ENCODE measurements at regions not wholly inside any gene's neighbourhood (a gene's known extent, or its start where the extent isn't known, plus 50 kb on each side); places are given as distances from the start of the nearest gene placed in this dataset.

GRCh38 chr16:85484347-85485300 is 128.5 kb upstream of the GSE1 start:
- DNase-seq (ENCODE audit: low read depth in 1 of 2, low spot score in 1 of 2) = no peak

- no peak for DNase-seq (ENCODE audit: low read depth in 1 of 2, low spot score in 1 of 2)
Measured at GRCh38 chr16:85485379-85485778, 127.7 kb upstream of the GSE1 start.

- DNase-seq (ENCODE audit: low read depth in 1 of 2, low spot score in 1 of 2) = no peak
Measured at GRCh38 chr16:85486256-85486915, 126.7 kb upstream of the GSE1 start.

GRCh38 chr16:85488414-85488813 is 124.7 kb upstream of the GSE1 start:
- DNase-seq (ENCODE audit: low read depth in 1 of 2, low spot score in 1 of 2) = no peak

- no peak for DNase-seq (ENCODE audit: low read depth in 1 of 2, low spot score in 1 of 2)
Measured at GRCh38 chr16:85490407-85491057, 122.6 kb upstream of the GSE1 start.

GRCh38 chr16:85491058-85491771 is 121.9 kb upstream of the GSE1 start:
- peak in 1 of 2 donors; percentile 7 for DNase-seq (ENCODE audit: low read depth in 1 of 2, low spot score in 1 of 2)

- DNase-seq (ENCODE audit: low read depth in 1 of 2, low spot score in 1 of 2) = no peak
Measured at GRCh38 chr16:85491798-85492294, 121.3 kb upstream of the GSE1 start.

- no peak for DNase-seq (ENCODE audit: low read depth in 1 of 2, low spot score in 1 of 2)
Measured at GRCh38 chr16:85492295-85492864, 120.7 kb upstream of the GSE1 start.

GRCh38 chr16:85494315-85494714 is 118.8 kb upstream of the GSE1 start:
- no peak for DNase-seq (ENCODE audit: low read depth in 1 of 2, low spot score in 1 of 2)

- DNase-seq (ENCODE audit: low read depth in 1 of 2, low spot score in 1 of 2) = no peak
Measured at GRCh38 chr16:85495259-85495658, 117.9 kb upstream of the GSE1 start.

- DNase-seq (ENCODE audit: low read depth in 1 of 2, low spot score in 1 of 2) = no peak
Measured at GRCh38 chr16:85495823-85496538, 117.1 kb upstream of the GSE1 start.

GRCh38 chr16:85497622-85498314 is 115.4 kb upstream of the GSE1 start:
- no peak for DNase-seq (ENCODE audit: low read depth in 1 of 2, low spot score in 1 of 2)

GRCh38 chr16:85498607-85499006 is 114.5 kb upstream of the GSE1 start:
- DNase-seq (ENCODE audit: low read depth in 1 of 2, low spot score in 1 of 2) = no peak

- no peak for DNase-seq (ENCODE audit: low read depth in 1 of 2, low spot score in 1 of 2)
Measured at GRCh38 chr16:85500220-85500619, 112.9 kb upstream of the GSE1 start.

- no peak for DNase-seq (ENCODE audit: low read depth in 1 of 2, low spot score in 1 of 2)
Measured at GRCh38 chr16:85501900-85502299, 111.2 kb upstream of the GSE1 start.

GRCh38 chr16:85502357-85502756 is 110.8 kb upstream of the GSE1 start:
- DNase-seq (ENCODE audit: low read depth in 1 of 2, low spot score in 1 of 2) = no peak

GRCh38 chr16:85503679-85504231 is 109.4 kb upstream of the GSE1 start:
- no peak for DNase-seq (ENCODE audit: low read depth in 1 of 2, low spot score in 1 of 2)

- DNase-seq (ENCODE audit: low read depth in 1 of 2, low spot score in 1 of 2) = no peak
Measured at GRCh38 chr16:85504242-85504641, 108.9 kb upstream of the GSE1 start.

Measured in activated T-helper 1 cell treated with anti-CD3 and anti-CD28 coated beads, Interleukin-2, amount 50 U/mL, for 16 hours (primary cell).